ENCODE measurements at regions not wholly inside any gene's neighbourhood (a gene's known extent, or its start where the extent isn't known, plus 50 kb on each side); places are given as distances from the start of the nearest gene placed in this dataset.
A peak's percentile ranks its signal among the peaks of the same experiment; 100 is the strongest.

- Histone ChIP-seq H3K9me3 (no peaks in the 10 kb centered on the region), H3K4me1 (no peaks in the 10 kb centered on the region), H3K36me3 (replicated peaks in 1 of 2; ENCODE audit: insufficient read depth in 1 of 2, low read depth in 2 of 2) (no peaks in the 10 kb centered on the region), H3K4me3 (no peak overlapping the region), H3K27me3 (no peaks in the 10 kb centered on the region), H3K27ac (no peak overlapping the region)
- DNase-seq (no peak), ATAC-seq (no peak)
- WGBS, 2 donors: 85 to 89% methylated on average over 32 to 39 of the region's 39 CpGs
- intact Hi-C loops (cut with DNase I): no loop called here
- TF ChIP-seq POLR2A (IDR thresholded peaks at IDR 0.05): no peak
- TF ChIP-seq, protein P1, sequence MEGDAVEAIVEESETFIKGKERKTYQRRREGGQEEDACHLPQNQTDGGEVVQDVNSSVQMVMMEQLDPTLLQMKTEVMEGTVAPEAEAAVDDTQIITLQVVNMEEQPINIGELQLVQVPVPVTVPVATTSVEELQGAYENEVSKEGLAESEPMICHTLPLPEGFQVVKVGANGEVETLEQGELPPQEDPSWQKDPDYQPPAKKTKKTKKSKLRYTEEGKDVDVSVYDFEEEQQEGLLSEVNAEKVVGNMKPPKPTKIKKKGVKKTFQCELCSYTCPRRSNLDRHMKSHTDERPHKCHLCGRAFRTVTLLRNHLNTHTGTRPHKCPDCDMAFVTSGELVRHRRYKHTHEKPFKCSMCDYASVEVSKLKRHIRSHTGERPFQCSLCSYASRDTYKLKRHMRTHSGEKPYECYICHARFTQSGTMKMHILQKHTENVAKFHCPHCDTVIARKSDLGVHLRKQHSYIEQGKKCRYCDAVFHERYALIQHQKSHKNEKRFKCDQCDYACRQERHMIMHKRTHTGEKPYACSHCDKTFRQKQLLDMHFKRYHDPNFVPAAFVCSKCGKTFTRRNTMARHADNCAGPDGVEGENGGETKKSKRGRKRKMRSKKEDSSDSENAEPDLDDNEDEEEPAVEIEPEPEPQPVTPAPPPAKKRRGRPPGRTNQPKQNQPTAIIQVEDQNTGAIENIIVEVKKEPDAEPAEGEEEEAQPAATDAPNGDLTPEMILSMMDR (IDR thresholded peaks at IDR 0.05): no peak
Observed at GRCh38 chr12:124445121-124445718, 122.2 kb downstream of the NCOR2 start.

- no peaks in the 10 kb centered on the region for H3K9me3 ChIP-seq
- H3K4me3 ChIP-seq: no peak overlapping the region
- 69 to 78% methylated on average over 9 of the region's 9 CpGs for WGBS, 2 donors
- TF ChIP-seq POLR2A (IDR thresholded peaks at IDR 0.05): no peak
- TF ChIP-seq, protein P1 (IDR thresholded peaks at IDR 0.05): no peak
- DNase-seq (no peak), ATAC-seq (peak; percentile 65)
- H3K27ac ChIP-seq: peak overlapping the region in 1 of 4 donors; percentile 46
- no peaks in the 10 kb centered on the region for H3K36me3 ChIP-seq (replicated peaks in 1 of 2; ENCODE audit: insufficient read depth in 1 of 2, low read depth in 2 of 2)
- H3K27me3 ChIP-seq: no peaks in the 10 kb centered on the region
- intact Hi-C loops (cut with DNase I): no loop called here
- no peaks in the 10 kb centered on the region for H3K4me1 ChIP-seq
Observed at GRCh38 chr12:124443931-124444712, 123.3 kb downstream of the NCOR2 start.

DNA sequence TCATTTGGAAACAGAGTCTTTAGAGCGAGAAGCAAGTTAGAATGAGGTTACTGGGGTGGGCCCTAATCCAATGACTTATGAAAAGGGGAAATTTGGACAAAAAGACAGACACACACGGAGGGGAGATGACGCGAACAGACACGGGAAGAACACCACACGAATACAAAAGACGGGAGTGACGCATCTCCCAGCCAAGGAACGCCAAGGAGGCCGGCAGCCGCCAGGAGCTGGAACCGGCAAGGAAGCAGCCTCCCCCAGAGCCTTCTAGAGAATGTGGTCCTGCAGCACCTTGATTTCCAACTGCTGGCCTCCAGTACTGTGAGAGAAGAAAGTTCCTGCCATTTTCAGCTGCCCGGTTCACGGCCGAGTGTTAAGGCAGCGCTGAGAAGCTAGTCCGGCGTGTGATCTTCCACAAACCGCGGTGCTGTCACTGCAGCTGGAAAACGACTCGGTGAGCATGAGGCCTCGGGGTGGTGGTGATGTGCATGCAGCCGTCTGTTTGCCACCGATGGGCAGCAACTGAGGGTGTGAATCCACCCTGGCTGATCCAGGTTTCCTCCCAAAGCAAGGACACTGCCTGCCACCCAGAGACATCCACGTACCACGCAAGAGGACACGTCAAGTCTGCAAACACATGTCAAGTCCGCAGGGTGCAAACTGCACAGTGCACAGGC lies 124.5 kb downstream of the NCOR2 start:
- WGBS, 2 donors: 88 to 93% methylated on average over 19 to 29 of the region's 29 CpGs
- DNase-seq: no peak
- H3K36me3 ChIP-seq (replicated peaks in 1 of 2; ENCODE audit: insufficient read depth in 1 of 2, low read depth in 2 of 2): no peaks in the 10 kb centered on the region

DNA sequence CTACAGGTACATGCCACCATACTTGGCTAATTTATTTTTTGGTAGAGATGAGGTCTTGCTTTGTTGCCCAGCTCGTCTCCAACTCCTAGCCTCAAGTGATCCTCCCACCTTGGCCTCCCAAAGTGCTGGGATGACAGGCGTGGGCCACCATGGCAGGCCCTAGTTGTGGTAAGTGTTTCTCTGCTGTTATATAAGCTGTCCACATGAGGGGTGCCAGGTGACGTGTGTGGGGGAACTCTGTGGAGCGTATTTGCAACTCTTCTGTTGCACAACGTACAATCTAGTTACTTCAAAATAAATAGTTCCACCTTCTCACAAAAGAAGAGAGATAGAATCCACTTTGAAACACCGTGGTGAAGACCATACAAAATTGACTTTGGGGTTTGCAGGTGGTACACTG lies 125.1 kb downstream of the NCOR2 start:
- ATAC-seq (no peak), DNase-seq (no peak)
- WGBS, 2 donors: 91 to 95% methylated on average over 6 of the region's 6 CpGs
- Histone ChIP-seq H3K9me3 (no peaks in the 10 kb centered on the region), H3K4me1 (no peaks in the 10 kb centered on the region), H3K27ac (no peak overlapping the region), H3K27me3 (no peaks in the 10 kb centered on the region), H3K36me3 (replicated peaks in 1 of 2; ENCODE audit: insufficient read depth in 1 of 2, low read depth in 2 of 2) (no peaks in the 10 kb centered on the region), H3K4me3 (no peak overlapping the region)
- intact Hi-C loops (cut with DNase I): no loop called here
- TF ChIP-seq, protein P1 (IDR thresholded peaks at IDR 0.05): no peak
- TF ChIP-seq POLR2A (IDR thresholded peaks at IDR 0.05): no peak

More for the DNA sequence above, 124.5 kb downstream of the NCOR2 start:
- Histone ChIP-seq H3K9me3 (no peaks in the 10 kb centered on the region), H3K27ac (no peak overlapping the region), H3K27me3 (no peaks in the 10 kb centered on the region), H3K4me1 (no peaks in the 10 kb centered on the region), H3K4me3 (no peak overlapping the region)
- ATAC-seq: no peak
- TF ChIP-seq, protein P1 (IDR thresholded peaks at IDR 0.05): no peak
- no peak for TF ChIP-seq POLR2A (IDR thresholded peaks at IDR 0.05)
- intact Hi-C loops (cut with DNase I): no loop called here
